Stimulated activated CD8-positive, alpha-beta memory T cell treated with anti-CD3 and anti-CD28 coated beads, Interleukin-15, amount 100 ng/mL, for 48 hours (primary cell): ENCODE measurements at regions not wholly inside any gene's neighbourhood (a gene's known extent, or its start where the extent isn't known, plus 50 kb on each side); places are given as distances from the start of the nearest gene placed in this dataset.
"Not testable (repeated sequence)": the region's sequence is repeated elsewhere in the genome, so short reads cannot be mapped to it uniquely, and the experiment has no call there.

Experiments
- DNase-seq, 2 donors: peaks; one replicate each; pipeline ENCODE4 v3.0.0-alpha.2; 2020; ENCODE audit warnings: low read depth in 2 of 2

- DNase-seq, result not testable (repeated sequence)
These were observed 71.9 kb upstream of the KCNAB1 start for GRCh38 chr3:156048483-156048882.

DNA sequence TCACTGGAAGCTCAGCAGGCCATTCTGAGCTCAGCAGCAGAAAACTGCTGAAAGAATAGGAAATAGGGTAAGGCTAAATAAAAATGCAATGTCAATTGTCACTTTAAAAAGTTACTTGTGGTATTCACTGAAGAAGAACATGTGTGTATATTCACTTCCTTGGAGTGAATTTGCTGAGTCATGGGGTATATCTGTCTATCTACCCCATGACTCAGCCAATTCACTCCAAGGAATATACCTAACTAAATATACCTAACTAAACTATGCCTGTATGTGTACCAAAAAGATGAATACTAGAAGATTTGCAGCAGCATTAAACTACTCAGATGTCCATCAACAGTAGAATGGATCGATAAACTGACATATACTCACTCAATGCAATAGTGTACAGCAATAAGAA is 69.5 kb upstream of the KCNAB1 start:
- no peak for DNase-seq

DNA sequence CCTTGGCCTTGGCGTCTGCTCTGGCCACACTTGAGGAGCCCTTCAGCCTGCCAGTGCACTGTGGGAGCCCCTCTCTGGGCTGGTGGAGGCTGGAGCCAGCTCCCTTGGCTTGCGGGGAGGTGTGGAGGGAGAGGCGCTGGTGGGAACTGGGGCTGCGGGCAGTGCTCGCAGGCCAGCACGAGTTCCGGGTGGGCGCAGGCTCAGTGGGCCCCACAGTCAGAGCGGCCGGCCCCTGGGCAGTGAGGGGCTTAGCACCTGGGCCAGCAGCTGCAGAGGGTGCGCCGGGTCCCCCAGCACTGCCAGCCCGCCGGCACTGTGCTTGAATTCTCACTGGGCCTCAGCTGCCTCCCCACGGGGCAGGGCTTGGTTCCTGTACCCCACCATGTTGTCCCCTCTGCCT is 68.7 kb upstream of the KCNAB1 start:
- no peak for DNase-seq

GRCh38 chr3:156052115-156052514 is 68.3 kb upstream of the KCNAB1 start:
- DNase-seq, result no peak

DNA sequence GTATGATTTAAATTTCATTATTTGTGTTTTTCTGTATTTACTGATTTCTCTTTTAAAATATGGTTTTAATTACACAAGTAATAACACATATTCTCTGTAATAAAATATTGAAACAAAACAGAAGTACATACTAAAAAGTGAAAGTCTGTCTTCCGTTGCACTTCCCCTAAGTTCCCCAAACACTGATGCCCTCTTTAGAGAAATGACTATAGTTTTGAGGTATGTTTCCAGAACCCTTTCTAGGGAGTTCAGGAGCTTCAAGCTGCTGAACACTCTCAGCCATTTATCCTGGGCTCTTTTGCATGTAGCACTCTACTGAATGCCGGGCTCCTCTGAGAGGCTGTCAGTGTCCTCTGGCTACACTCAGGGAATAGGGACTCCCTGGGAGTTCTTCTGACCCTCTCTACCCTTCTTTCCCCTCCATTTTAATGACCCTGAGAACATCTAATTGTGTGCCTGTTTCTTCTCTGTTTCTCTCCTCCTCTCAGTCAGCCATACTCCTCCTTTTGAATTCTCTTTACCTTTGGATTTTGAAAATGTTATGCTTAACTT is 60.4 kb upstream of the KCNAB1 start:
- no peak for DNase-seq

DNA sequence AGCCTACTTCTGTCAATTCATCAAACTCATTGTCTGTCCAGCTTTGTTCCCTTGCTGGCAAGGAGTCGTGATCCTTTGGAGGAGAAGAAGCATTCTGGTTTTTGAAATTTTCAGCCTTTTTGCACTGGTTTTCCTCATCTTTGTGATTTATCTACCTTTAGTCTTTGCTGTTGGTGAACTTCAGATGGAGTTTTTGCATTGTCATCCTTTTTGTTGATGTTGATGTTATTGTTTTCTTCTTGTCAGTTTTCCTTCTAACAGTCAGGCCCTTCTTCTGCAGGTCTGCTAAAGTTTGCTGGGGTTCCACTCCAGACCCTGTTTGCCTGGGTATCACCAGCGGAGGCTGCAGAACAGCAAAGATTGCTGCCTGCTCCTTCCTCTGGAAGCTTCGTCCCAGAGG is 52.2 kb upstream of the KCNAB1 start:
- DNase-seq, result not testable (repeated sequence)

GRCh38 chr3:156070028-156070427 is 50.4 kb upstream of the KCNAB1 start:
- DNase-seq, result no peak
